NB4 (cell line): ENCODE measurements at regions not wholly inside any gene's neighbourhood (a gene's known extent, or its start where the extent isn't known, plus 50 kb on each side); places are given as distances from the start of the nearest gene placed in this dataset.

ENCODE experiments used
- DNase-seq: peaks from one replicate; pipeline ENCODE4 v3.0.0; 2010; ENCODE audit warnings: low read depth
- H3K4me3 ChIP-seq: one replicate; pipeline ENCODE4 v1.5.1; 2011; ENCODE audit warnings: mild to moderate bottlenecking, low read depth, low read length, moderate library complexity
- MYC ChIP-seq: IDR thresholded peaks from 2 replicates; pipeline ENCODE4 v1.6.1; 2011; ENCODE audit warnings: low read depth, low read length
- POLR2A ChIP-seq: IDR thresholded peaks from 2 replicates; pipeline ENCODE4 v1.6.1; 2011; ENCODE audit warnings: mild to moderate bottlenecking; ENCODE audit not compliant: insufficient read length; ENCODE audit errors: extremely low read depth
- TF ChIP-seq, protein P1 (sequence below): IDR thresholded peaks from 2 replicates; pipeline ENCODE4 v1.6.1; 2011; ENCODE audit warnings: low read depth, low read length
- TF ChIP-seq, protein P2 (sequence below): IDR thresholded peaks from one replicate; pipeline ENCODE4 v1.5.1; 2012; ENCODE audit warnings: low read depth, low read length

DNA sequence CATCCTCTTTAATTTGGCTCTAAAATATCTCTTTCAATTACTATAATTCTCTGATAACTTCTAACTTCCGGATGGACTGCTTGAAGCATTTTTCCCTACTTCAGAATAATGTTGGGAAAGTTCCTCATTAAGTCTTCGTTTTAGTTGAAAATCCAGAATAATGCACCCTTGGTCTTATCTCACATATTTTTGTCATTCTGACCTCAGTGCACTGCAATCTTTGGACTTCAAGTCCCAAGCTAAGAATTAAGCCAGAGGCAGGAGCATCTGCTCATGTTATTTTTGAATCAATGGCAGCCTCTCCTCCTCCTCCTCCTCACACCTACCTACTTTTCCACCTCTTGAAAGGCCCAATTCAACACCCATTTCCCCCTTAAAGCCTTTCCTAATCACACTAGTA is 169.8 kb downstream of the CYYR1 start:
- DNase-seq = no peak
- TF ChIP-seq, protein P1, sequence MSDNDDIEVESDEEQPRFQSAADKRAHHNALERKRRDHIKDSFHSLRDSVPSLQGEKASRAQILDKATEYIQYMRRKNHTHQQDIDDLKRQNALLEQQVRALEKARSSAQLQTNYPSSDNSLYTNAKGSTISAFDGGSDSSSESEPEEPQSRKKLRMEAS = no peak
- TF ChIP-seq MYC = no peak
- TF ChIP-seq POLR2A = no peak
- TF ChIP-seq, protein P2, sequence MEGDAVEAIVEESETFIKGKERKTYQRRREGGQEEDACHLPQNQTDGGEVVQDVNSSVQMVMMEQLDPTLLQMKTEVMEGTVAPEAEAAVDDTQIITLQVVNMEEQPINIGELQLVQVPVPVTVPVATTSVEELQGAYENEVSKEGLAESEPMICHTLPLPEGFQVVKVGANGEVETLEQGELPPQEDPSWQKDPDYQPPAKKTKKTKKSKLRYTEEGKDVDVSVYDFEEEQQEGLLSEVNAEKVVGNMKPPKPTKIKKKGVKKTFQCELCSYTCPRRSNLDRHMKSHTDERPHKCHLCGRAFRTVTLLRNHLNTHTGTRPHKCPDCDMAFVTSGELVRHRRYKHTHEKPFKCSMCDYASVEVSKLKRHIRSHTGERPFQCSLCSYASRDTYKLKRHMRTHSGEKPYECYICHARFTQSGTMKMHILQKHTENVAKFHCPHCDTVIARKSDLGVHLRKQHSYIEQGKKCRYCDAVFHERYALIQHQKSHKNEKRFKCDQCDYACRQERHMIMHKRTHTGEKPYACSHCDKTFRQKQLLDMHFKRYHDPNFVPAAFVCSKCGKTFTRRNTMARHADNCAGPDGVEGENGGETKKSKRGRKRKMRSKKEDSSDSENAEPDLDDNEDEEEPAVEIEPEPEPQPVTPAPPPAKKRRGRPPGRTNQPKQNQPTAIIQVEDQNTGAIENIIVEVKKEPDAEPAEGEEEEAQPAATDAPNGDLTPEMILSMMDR = no peak
- H3K4me3 ChIP-seq = no peak overlapping the region

DNA sequence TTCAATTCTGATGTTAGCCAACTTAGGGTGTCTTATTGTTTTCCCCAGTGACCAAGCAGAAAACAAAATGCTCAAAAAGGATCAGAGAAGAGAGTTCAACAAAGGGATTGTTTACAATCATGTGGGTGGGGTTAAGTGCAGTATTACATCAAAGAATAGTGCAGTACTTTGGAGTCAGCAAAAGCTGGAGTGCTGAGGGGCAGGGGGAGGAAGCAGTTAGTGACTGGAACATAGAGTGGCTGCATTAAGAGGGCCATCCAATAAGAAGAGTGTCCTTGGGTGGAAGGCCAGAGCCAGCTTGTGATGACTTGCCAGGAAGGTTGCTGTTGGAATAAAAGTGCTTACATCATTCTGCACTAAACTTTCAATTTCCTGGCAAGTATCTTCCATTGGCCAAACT is 175.5 kb downstream of the CYYR1 start:
- DNase-seq = no peak
- TF ChIP-seq MYC (no peak), POLR2A (no peak)
- TF ChIP-seq, protein P1 = no peak
- TF ChIP-seq, protein P2 = no peak
- H3K4me3 ChIP-seq = no peak overlapping the region

DNA sequence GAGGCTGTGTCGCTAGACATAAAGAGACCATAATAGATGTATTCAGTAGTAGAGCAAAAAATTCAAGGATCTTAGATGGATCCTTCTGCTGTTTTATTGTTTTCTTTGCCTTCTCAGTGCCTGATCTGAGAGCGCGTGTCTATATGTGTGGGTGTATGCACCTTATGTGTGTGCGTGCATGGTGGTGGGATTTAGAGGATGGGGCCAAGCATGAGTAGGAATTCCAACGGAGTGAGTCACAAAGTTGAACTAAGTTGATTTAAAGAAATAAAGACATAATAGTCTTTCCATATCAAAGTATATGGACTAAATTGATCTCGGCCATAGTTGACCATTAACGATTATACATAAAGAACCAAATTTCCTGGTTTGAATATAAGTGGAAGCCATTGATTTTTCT is 178.7 kb downstream of the CYYR1 start:
- TF ChIP-seq MYC (no peak), POLR2A (no peak)
- TF ChIP-seq, protein P1 = no peak
- TF ChIP-seq, protein P2 = no peak
- H3K4me3 ChIP-seq = no peak overlapping the region
- DNase-seq = no peak

DNA sequence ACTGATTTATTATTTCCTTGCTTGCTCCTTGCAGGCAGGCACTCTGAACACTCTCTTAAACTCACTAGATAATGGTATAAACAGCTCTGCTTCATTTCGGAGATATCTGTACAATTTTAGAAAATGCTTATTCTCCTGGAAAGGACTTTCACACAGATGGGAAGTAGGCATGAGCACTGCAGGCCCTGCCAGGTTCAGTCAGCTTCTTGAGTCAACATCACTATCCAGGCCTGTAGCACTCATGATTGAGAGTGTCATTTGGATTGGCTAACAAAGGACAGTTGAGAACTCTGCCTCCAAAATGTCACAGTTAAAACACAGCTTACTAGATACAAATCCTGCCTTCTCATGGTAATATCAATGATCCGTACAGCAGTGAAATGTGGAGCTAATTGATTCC is 181.9 kb downstream of the CYYR1 start:
- no peak for DNase-seq
- TF ChIP-seq, protein P1 = no peak
- TF ChIP-seq MYC (no peak), POLR2A (no peak)
- TF ChIP-seq, protein P2 = no peak
- H3K4me3 ChIP-seq = no peak overlapping the region

DNA sequence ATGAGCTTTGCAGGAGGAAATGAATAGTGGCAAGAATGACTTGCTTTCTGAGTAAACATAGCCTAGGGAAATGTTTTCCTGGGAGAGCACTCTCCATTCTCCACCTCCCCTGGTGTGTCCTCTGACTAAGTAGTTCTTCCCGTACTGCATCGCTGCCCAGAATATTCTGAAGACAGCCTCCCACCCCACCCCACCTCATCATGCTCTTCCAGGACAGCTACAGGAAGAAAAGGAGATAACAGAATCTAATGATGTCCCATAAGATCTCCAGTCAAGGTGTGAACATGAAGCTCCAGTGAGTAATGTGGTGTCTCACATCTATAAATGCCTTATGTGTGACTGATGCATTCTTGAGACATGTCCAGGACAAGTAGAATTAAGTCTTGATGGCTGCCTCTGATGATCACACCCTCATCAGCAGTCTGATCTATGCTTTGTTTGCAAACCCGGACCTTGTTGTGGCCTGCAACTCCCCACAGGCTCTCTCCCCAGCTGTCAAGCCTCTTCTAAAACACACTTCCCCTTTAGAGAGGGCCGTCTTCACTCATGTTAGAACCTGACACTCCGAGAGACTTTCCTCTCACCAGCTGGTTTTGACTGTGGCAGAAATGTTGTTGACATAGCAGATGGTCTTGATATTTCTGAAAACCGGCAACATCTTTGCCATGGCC is 183.0 kb downstream of the CYYR1 start:
- DNase-seq = peak; percentile 14
- no peak overlapping the region for H3K4me3 ChIP-seq
- TF ChIP-seq, protein P1 = no peak
- TF ChIP-seq POLR2A (no peak), MYC (no peak)
- TF ChIP-seq, protein P2 = no peak
